ENCODE measurements at regions not wholly inside any gene's neighbourhood (a gene's known extent, or its start where the extent isn't known, plus 50 kb on each side); places are given as distances from the start of the nearest gene placed in this dataset.

DNA sequence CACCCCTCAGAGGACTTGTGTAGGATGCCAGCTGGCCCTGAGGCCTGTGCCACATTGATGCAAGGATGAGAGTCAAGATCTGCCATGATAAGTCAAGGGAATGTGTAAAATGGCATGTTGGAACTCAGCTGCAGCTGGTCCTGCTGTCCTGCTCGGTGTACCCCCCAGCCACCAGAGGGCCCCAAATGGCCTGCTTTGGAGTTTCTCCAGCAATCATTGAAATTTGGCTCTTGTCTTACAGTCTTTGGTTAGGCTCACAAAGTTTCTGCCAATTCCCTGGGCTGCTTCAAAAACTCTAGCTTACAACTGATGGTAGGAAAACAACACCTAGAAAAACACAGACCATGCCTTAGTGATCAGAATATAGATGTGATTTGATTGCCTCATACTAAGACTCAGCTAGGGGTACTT lies 76.8 kb downstream of the HSD17B6 start:
- 13 to 21% methylated on average over 1 of the region's 1 CpG for WGBS, 2 donors
- intact Hi-C loops (cut with DNase I): no loop called here
- Histone ChIP-seq H3K36me3 (ENCODE audit: control insufficient read depth in 1 of 2, insufficient read depth in 2 of 2, low read length in 1 of 2) (no peaks in the 10 kb centered on the region), H3K27me3 (ENCODE audit: control insufficient read depth in 1 of 2, insufficient read depth in 2 of 2, low read length in 1 of 2) (no peaks in the 10 kb centered on the region), H3K4me1 (ENCODE audit: control insufficient read depth in 1 of 2, insufficient read depth in 2 of 2, low read length in 2 of 2) (no peaks in the 10 kb centered on the region), H3K9me3 (ENCODE audit: control insufficient read depth, low read length) (no peaks in the 10 kb centered on the region), H3K4me3 (ENCODE audit: low read length in 2 of 2) (no peak overlapping the region), H3K27ac (ENCODE audit: low read depth in 1 of 2, low read length in 2 of 2) (no peak overlapping the region)
- DNase-seq (peak in 1 of 2 donors; percentile 70), ATAC-seq (ENCODE audit: low FRiP score) (peak; percentile 29)

GRCh38 chr12:56839489-56839848 lies 76.3 kb downstream of the HSD17B6 start:
- Histone ChIP-seq H3K4me1 (ENCODE audit: control insufficient read depth in 1 of 2, insufficient read depth in 2 of 2, low read length in 2 of 2) (no peaks in the 10 kb centered on the region), H3K9me3 (ENCODE audit: control insufficient read depth, low read length) (no peaks in the 10 kb centered on the region), H3K27me3 (ENCODE audit: control insufficient read depth in 1 of 2, insufficient read depth in 2 of 2, low read length in 1 of 2) (no peaks in the 10 kb centered on the region), H3K27ac (ENCODE audit: low read depth in 1 of 2, low read length in 2 of 2) (no peak overlapping the region), H3K4me3 (ENCODE audit: low read length in 2 of 2) (no peak overlapping the region), H3K36me3 (ENCODE audit: control insufficient read depth in 1 of 2, insufficient read depth in 2 of 2, low read length in 1 of 2) (no peaks in the 10 kb centered on the region)
- DNase-seq: no peak
- ATAC-seq (ENCODE audit: low FRiP score): no peak
- intact Hi-C loops (cut with DNase I): no loop called here

DNA sequence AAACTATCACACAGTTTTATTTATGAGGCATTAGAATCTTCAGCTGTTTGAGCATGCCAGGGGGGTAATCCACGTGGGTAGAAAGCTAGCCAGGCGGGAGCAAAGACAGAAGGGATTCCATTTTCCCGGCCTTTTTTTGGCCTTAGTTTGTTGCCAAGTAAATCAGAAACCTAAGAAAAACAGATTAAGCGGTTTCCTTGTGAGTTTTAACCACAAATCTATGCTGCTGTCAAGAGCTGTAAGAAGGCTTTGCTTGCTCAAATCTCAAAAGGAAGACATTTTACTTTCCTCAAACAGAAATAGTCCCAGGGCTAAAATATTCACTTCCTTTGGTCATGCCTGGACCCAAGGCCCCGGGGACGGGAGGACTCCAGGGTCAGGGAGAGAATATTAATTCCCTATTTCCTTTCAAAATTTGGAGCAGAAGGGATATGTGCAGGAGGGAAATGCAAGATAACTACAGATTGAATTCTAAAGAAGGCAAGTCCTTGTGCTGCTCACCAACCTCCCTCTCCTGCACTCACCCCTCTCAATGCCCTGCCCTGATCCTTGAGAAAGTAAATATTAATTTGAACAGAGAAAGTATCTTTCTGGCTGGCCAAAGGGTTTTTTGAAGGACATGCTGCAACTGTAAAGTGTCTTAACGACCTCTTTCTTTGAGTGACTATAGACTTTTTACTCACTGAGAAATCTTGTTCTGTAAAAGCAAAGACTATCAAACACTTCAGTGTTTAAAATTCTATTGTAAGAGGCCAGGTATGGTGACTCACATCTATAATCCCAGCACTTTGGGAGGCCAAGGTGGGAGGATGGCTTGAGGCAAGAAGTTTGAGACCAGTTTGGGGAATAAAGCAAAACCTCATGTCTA lies 75.7 kb downstream of the HSD17B6 start:
- H3K9me3 ChIP-seq (ENCODE audit: control insufficient read depth, low read length): no peaks in the 10 kb centered on the region
- DNase-seq (no peak), ATAC-seq (ENCODE audit: low FRiP score) (no peak)
- intact Hi-C loops (cut with DNase I): no loop called here
- no peaks in the 10 kb centered on the region for H3K4me1 ChIP-seq (ENCODE audit: control insufficient read depth in 1 of 2, insufficient read depth in 2 of 2, low read length in 2 of 2)
- H3K27me3 ChIP-seq (ENCODE audit: control insufficient read depth in 1 of 2, insufficient read depth in 2 of 2, low read length in 1 of 2): no peaks in the 10 kb centered on the region
- H3K36me3 ChIP-seq (ENCODE audit: control insufficient read depth in 1 of 2, insufficient read depth in 2 of 2, low read length in 1 of 2): no peaks in the 10 kb centered on the region
- H3K4me3 ChIP-seq (ENCODE audit: low read length in 2 of 2): no peak overlapping the region
- no peak overlapping the region for H3K27ac ChIP-seq (ENCODE audit: low read depth in 1 of 2, low read length in 2 of 2)
- WGBS, 2 donors: 8 to 11% methylated on average over 7 of the region's 7 CpGs
